Hepatocyte (in vitro differentiated cells): ENCODE measurements at regions not wholly inside any gene's neighbourhood (a gene's known extent, or its start where the extent isn't known, plus 50 kb on each side); places are given as distances from the start of the nearest gene placed in this dataset.

Experiments used
- DNase-seq: peaks from one replicate; pipeline ENCODE4 v3.0.0-alpha.2; 2016; ENCODE audit warnings: low spot score
- H2AFZ ChIP-seq: fragments of 200-600 bp; sonication (generic); 2 replicates; pipeline ENCODE4 v1.6.0; 2016; ENCODE audit warnings: antibody characterized with exemption, mild to moderate bottlenecking
- H3K27ac ChIP-seq: fragments of 200-600 bp; sonication (generic); 2 replicates; pipeline ENCODE4 v1.5.1; 2016; ENCODE audit warnings: mild to moderate bottlenecking
- H3K27me3 ChIP-seq: fragments of 200-600 bp; sonication (generic); 2 replicates; pipeline ENCODE4 v1.6.1; 2016
- H3K36me3 ChIP-seq: fragments of 200-600 bp; sonication (generic); replicated peaks from 2 replicates; pipeline ENCODE4 v1.5.1; 2016; ENCODE audit warnings: low read depth; ENCODE audit not compliant: insufficient read depth
- H3K4me1 ChIP-seq: fragments of 200-600 bp; sonication (generic); 2 replicates; pipeline ENCODE4 v1.5.1; 2016; ENCODE audit warnings: mild to moderate bottlenecking, moderate library complexity; ENCODE audit not compliant: insufficient read depth
- H3K4me2 ChIP-seq: fragments of 200-600 bp; sonication (generic); 2 replicates; pipeline ENCODE4 v1.6.0; 2016
- H3K4me3 ChIP-seq: fragments of 200-600 bp; sonication (generic); 2 replicates; pipeline ENCODE4 v1.5.1; 2016; ENCODE audit warnings: mild to moderate bottlenecking
- H3K79me2 ChIP-seq: fragments of 200-600 bp; sonication (generic); 2 replicates; pipeline ENCODE4 v1.6.0; 2017; ENCODE audit warnings: mild to moderate bottlenecking
- H3K9me2 ChIP-seq: fragments of 200-600 bp; sonication (generic); replicated peaks from 2 replicates; pipeline ENCODE4 v1.6.0; 2017; ENCODE audit warnings: mild to moderate bottlenecking; ENCODE audit not compliant: insufficient read depth
- H3K9me3 ChIP-seq: fragments of 200-600 bp; sonication (generic); 2 replicates; pipeline ENCODE4 v1.5.1; 2016; ENCODE audit warnings: low read depth, mild to moderate bottlenecking
- H4K20me1 ChIP-seq: fragments of 200-600 bp; sonication (generic); 2 replicates; pipeline ENCODE4 v1.6.0; 2016; ENCODE audit warnings: mild to moderate bottlenecking; ENCODE audit not compliant: insufficient read depth, poor library complexity, severe bottlenecking
- EZH2 ChIP-seq: fragments of 200-600 bp; sonication (generic); IDR thresholded peaks from 2 replicates; pipeline ENCODE4 v1.6.1; 2016; ENCODE audit warnings: antibody characterized with exemption, mild to moderate bottlenecking, borderline replicate concordance
- EZH2phosphoT487 ChIP-seq: fragments of 200-600 bp; sonication (generic); IDR thresholded peaks from one replicate; pipeline ENCODE4 v1.6.1; 2018; ENCODE audit warnings: antibody characterized with exemption, mild to moderate bottlenecking, low read depth, moderate library complexity; ENCODE audit not compliant: unreplicated experiment, severe bottlenecking
- WGBS: methylation state at CpG from one replicate; pipeline ENCODE4 v1.1.6; 2016; ENCODE audit warnings: low lambda C conversion rate; ENCODE audit errors: missing lambda C conversion rate; 5-methylcytosine and 5-hydroxymethylcytosine counted together
- TF ChIP-seq, protein P1 (sequence below): fragments of 200-600 bp; sonication (generic); IDR thresholded peaks from 2 replicates; pipeline ENCODE4 v1.5.1; 2016; ENCODE audit warnings: antibody characterized with exemption, mild to moderate bottlenecking; ENCODE audit not compliant: poor library complexity

DNA sequence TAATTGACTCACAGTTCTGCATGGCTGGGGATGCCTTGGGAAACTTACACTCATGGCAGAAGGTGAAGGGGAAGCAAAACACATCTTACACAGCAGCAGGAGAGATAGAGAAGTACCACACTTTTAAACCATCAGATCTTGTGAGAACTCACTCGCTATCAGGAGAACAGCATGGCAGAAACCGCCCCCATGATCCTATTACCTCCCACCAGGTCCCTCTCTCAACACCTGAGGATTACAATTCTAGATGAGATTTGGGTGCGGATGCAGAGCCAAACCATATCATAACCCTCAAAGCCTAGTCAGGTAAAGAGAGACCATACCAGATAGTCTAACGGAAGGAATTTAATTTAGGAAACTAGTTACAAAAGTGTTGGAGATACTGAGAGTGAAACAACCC lies 182.6 kb upstream of the ACVR2A start:
- Histone ChIP-seq H3K27me3 (no peaks in the 10 kb centered on the region), H3K9me3 (no peaks in the 10 kb centered on the region), H3K9me2 (no peaks in the 10 kb centered on the region), H3K36me3 (no peaks in the 10 kb centered on the region), H3K4me2 (no peak overlapping the region), H3K27ac (no peak overlapping the region), H3K4me1 (no peaks in the 10 kb centered on the region), H3K4me3 (no peak overlapping the region), H2AFZ (no peak overlapping the region), H4K20me1 (no peaks in the 10 kb centered on the region), H3K79me2 (no peaks in the 10 kb centered on the region)
- TF ChIP-seq EZH2phosphoT487 (no peak), EZH2 (no peak)
- TF ChIP-seq, protein P1, sequence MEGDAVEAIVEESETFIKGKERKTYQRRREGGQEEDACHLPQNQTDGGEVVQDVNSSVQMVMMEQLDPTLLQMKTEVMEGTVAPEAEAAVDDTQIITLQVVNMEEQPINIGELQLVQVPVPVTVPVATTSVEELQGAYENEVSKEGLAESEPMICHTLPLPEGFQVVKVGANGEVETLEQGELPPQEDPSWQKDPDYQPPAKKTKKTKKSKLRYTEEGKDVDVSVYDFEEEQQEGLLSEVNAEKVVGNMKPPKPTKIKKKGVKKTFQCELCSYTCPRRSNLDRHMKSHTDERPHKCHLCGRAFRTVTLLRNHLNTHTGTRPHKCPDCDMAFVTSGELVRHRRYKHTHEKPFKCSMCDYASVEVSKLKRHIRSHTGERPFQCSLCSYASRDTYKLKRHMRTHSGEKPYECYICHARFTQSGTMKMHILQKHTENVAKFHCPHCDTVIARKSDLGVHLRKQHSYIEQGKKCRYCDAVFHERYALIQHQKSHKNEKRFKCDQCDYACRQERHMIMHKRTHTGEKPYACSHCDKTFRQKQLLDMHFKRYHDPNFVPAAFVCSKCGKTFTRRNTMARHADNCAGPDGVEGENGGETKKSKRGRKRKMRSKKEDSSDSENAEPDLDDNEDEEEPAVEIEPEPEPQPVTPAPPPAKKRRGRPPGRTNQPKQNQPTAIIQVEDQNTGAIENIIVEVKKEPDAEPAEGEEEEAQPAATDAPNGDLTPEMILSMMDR: no peak
- WGBS: 92% methylated on average over 4 of the region's 4 CpGs
- no peak for DNase-seq

GRCh38 chr2:147660680-147661079 lies 184.1 kb upstream of the ACVR2A start:
- H3K27ac ChIP-seq: no peak overlapping the region
- H3K9me3 ChIP-seq: no peaks in the 10 kb centered on the region
- H3K79me2 ChIP-seq: no peaks in the 10 kb centered on the region
- WGBS: 89% methylated on average over 2 of the region's 2 CpGs
- no peak for DNase-seq
- H2AFZ ChIP-seq: no peak overlapping the region
- TF ChIP-seq, protein P1: no peak
- TF ChIP-seq EZH2phosphoT487: no peak
- no peak for TF ChIP-seq EZH2
- H3K27me3 ChIP-seq: no peaks in the 10 kb centered on the region
- no peaks in the 10 kb centered on the region for H3K4me1 ChIP-seq
- no peaks in the 10 kb centered on the region for H3K9me2 ChIP-seq
- H4K20me1 ChIP-seq: no peaks in the 10 kb centered on the region
- H3K4me2 ChIP-seq: no peak overlapping the region
- H3K36me3 ChIP-seq: no peaks in the 10 kb centered on the region
- H3K4me3 ChIP-seq: no peak overlapping the region

DNA sequence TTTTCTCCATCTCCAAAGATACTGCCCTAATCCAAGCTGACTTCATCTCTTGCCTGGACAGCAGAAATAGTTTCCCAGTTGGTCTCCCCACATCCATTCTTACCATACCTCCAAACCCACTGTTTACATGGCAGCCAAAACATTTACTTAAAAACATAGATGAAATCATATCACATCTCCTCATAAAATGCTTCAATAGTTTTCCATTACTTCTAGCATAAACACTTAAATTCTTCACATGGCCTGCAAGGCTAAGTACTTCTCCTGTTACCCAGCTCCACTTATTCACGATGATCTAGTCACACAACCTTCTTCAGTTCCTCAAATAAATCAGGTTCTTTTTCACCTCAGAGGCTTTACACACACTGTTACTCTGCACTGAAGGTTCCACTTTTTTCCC lies 185.8 kb upstream of the ACVR2A start:
- Histone ChIP-seq H2AFZ (no peak overlapping the region), H3K9me2 (no peaks in the 10 kb centered on the region), H3K4me3 (no peak overlapping the region), H3K27ac (no peak overlapping the region), H3K79me2 (no peaks in the 10 kb centered on the region), H3K36me3 (no peaks in the 10 kb centered on the region), H3K4me2 (no peak overlapping the region), H3K4me1 (no peaks in the 10 kb centered on the region), H4K20me1 (no peaks in the 10 kb centered on the region), H3K27me3 (no peaks in the 10 kb centered on the region), H3K9me3 (no peaks in the 10 kb centered on the region)
- TF ChIP-seq, protein P1: no peak
- TF ChIP-seq EZH2 (no peak), EZH2phosphoT487 (no peak)
- WGBS: 60% methylated on average over 1 of the region's 1 CpG
- no peak for DNase-seq
